ENCODE measurements at regions not wholly inside any gene's neighbourhood (a gene's known extent, or its start where the extent isn't known, plus 50 kb on each side); places are given as distances from the start of the nearest gene placed in this dataset.

DNA sequence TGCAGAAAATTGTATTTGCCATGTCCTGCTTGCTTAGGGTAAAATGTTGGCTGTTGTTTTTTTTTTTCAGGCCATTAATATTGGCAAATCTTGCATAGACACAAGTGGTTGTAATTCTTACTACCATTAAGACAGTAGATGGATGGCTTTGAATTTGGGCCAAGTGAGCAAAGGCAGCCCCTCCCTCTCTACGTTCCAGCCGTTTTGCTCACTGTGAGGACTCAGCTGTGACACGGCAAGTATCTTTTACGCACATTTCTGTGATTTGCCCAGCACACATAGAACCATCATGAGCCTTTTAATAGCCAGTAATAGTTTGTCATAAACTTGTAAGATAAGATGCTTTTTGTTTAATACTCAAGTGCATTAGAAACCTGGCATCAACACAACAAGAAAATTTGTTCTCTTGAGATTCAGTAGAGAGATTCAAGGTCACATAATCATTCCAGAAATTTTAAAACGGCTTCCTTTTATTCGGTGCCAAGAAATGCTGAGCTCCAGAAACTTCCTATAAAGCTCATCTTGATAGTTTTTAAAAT, 205.2 kb upstream of the ADCY2 start:
- Histone ChIP-seq H3K4me3 (replicated peaks; ENCODE audit: insufficient read depth, low read length) (no peak overlapping the region), H3K27ac (replicated peaks) (no peak overlapping the region), H3K27me3 (ENCODE audit: insufficient read depth, poor library complexity, severe bottlenecking) (no peaks in the 10 kb centered on the region)
- DNase-seq (ENCODE audit: low read depth in 1 of 2, low spot score in 1 of 2): no peak
- TF ChIP-seq, protein P1, sequence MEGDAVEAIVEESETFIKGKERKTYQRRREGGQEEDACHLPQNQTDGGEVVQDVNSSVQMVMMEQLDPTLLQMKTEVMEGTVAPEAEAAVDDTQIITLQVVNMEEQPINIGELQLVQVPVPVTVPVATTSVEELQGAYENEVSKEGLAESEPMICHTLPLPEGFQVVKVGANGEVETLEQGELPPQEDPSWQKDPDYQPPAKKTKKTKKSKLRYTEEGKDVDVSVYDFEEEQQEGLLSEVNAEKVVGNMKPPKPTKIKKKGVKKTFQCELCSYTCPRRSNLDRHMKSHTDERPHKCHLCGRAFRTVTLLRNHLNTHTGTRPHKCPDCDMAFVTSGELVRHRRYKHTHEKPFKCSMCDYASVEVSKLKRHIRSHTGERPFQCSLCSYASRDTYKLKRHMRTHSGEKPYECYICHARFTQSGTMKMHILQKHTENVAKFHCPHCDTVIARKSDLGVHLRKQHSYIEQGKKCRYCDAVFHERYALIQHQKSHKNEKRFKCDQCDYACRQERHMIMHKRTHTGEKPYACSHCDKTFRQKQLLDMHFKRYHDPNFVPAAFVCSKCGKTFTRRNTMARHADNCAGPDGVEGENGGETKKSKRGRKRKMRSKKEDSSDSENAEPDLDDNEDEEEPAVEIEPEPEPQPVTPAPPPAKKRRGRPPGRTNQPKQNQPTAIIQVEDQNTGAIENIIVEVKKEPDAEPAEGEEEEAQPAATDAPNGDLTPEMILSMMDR (IDR thresholded peaks at IDR 0.05; ENCODE audit: insufficient read depth, low read length): no peak
- TF ChIP-seq, protein P2, sequence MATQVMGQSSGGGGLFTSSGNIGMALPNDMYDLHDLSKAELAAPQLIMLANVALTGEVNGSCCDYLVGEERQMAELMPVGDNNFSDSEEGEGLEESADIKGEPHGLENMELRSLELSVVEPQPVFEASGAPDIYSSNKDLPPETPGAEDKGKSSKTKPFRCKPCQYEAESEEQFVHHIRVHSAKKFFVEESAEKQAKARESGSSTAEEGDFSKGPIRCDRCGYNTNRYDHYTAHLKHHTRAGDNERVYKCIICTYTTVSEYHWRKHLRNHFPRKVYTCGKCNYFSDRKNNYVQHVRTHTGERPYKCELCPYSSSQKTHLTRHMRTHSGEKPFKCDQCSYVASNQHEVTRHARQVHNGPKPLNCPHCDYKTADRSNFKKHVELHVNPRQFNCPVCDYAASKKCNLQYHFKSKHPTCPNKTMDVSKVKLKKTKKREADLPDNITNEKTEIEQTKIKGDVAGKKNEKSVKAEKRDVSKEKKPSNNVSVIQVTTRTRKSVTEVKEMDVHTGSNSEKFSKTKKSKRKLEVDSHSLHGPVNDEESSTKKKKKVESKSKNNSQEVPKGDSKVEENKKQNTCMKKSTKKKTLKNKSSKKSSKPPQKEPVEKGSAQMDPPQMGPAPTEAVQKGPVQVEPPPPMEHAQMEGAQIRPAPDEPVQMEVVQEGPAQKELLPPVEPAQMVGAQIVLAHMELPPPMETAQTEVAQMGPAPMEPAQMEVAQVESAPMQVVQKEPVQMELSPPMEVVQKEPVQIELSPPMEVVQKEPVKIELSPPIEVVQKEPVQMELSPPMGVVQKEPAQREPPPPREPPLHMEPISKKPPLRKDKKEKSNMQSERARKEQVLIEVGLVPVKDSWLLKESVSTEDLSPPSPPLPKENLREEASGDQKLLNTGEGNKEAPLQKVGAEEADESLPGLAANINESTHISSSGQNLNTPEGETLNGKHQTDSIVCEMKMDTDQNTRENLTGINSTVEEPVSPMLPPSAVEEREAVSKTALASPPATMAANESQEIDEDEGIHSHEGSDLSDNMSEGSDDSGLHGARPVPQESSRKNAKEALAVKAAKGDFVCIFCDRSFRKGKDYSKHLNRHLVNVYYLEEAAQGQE (IDR thresholded peaks at IDR 0.05; ENCODE audit: insufficient replicate concordance, low read depth): no peak
- TF ChIP-seq GABPA (IDR thresholded peaks at IDR 0.05; ENCODE audit: low read depth): no peak
- TF ChIP-seq POLR2AphosphoS5 (IDR thresholded peaks at IDR 0.05; ENCODE audit: low read depth): no peak
- no peak for TF ChIP-seq SPI1 (IDR thresholded peaks at IDR 0.05; ENCODE audit: borderline replicate concordance, low read depth)

DNA sequence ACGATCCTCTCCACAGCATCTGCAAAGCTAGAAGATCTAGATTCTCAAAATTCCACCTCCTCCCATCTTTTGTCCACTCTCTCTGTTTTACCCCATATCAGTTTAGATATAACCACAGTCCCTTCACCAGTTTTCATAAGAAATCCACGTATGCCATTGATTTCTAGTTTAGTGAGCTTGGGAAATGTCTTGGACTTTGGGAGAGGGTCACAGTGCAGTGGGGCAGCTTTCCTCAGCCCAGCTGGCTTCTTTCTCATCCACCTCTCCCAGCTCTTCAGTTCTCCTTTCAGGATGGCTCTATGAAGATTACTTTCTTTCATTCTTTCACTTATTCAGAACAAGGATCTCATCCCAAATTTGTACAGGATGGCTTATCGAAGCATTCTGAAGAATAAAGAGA, 203.9 kb upstream of the ADCY2 start:
- Histone ChIP-seq H3K4me3 (replicated peaks; ENCODE audit: insufficient read depth, low read length) (no peak overlapping the region), H3K27me3 (ENCODE audit: insufficient read depth, poor library complexity, severe bottlenecking) (no peaks in the 10 kb centered on the region), H3K27ac (replicated peaks) (no peak overlapping the region)
- no peak for DNase-seq (ENCODE audit: low read depth in 1 of 2, low spot score in 1 of 2)
- TF ChIP-seq SPI1 (IDR thresholded peaks at IDR 0.05; ENCODE audit: borderline replicate concordance, low read depth): no peak
- TF ChIP-seq, protein P1 (IDR thresholded peaks at IDR 0.05; ENCODE audit: insufficient read depth, low read length): no peak
- no peak for TF ChIP-seq POLR2AphosphoS5 (IDR thresholded peaks at IDR 0.05; ENCODE audit: low read depth)
- TF ChIP-seq, protein P2 (IDR thresholded peaks at IDR 0.05; ENCODE audit: insufficient replicate concordance, low read depth): no peak
- no peak for TF ChIP-seq GABPA (IDR thresholded peaks at IDR 0.05; ENCODE audit: low read depth)

DNA sequence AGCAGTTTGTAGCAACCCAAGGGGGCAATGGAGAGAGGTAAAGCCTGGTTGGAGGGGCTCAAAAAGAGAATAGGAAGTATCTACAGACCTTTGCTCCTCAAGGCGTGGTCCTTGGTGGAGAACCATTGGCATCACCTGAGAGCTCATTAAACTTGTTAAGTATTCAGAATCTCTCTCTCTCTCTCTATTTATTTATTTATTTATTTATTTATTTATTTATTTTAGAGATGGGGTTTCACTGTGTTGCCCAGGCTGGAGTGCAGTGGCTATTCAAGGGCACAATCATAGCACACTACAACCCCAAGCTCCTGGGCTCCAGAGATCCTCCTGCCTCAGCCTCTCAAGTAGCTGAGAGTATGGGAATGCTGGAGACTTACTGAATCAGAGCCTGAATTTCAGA, 193.1 kb upstream of the ADCY2 start:
- DNase-seq (ENCODE audit: low read depth in 1 of 2, low spot score in 1 of 2): no peak
- H3K4me3 ChIP-seq (replicated peaks; ENCODE audit: insufficient read depth, low read length): no peak overlapping the region
- no peaks in the 10 kb centered on the region for H3K27me3 ChIP-seq (ENCODE audit: insufficient read depth, poor library complexity, severe bottlenecking)
- no peak overlapping the region for H3K27ac ChIP-seq (replicated peaks)
- TF ChIP-seq, protein P2 (IDR thresholded peaks at IDR 0.05; ENCODE audit: insufficient replicate concordance, low read depth): no peak
- TF ChIP-seq, protein P1 (IDR thresholded peaks at IDR 0.05; ENCODE audit: insufficient read depth, low read length): no peak
- TF ChIP-seq SPI1 (IDR thresholded peaks at IDR 0.05; ENCODE audit: borderline replicate concordance, low read depth): no peak
- TF ChIP-seq POLR2AphosphoS5 (IDR thresholded peaks at IDR 0.05; ENCODE audit: low read depth): no peak
- no peak for TF ChIP-seq GABPA (IDR thresholded peaks at IDR 0.05; ENCODE audit: low read depth)
